CD4-positive, alpha-beta memory T cell (primary cell): ENCODE measurements at regions not wholly inside any gene's neighbourhood (a gene's known extent, or its start where the extent isn't known, plus 50 kb on each side); places are given as distances from the start of the nearest gene placed in this dataset.

Source experiments
- CTCF ChIA-PET: fragments of 350-600 bp; sonication (Branson Sonifier 250); formaldehyde crosslinking; loops from one replicate; lab custom pipeline; 2021; ENCODE audit warnings: inconsistent platforms; ENCODE audit not compliant: partially characterized antibody; lab: Charles Lee
- POLR2A ChIA-PET: fragments of 350-600 bp; sonication (Branson Sonifier 250); formaldehyde crosslinking; loops from one replicate; lab custom pipeline; 2021; ENCODE audit not compliant: partially characterized antibody; lab: Charles Lee
- DNase-seq, 5 donors: peaks; one replicate each; pipeline versions ENCODE4 v3.0.0 to v3.0.0-alpha.2; 2020 to 2022; ENCODE audit warnings: mixed read lengths in 1 of 5
- H3K27ac ChIP-seq: one replicate; pipeline ENCODE4 v1.7.0; 2013; ENCODE audit warnings: low read depth, low read length
- H3K27me3 ChIP-seq: 2 replicates; pipeline ENCODE4 v1.7.0; 2013; ENCODE audit warnings: mild to moderate bottlenecking, low read length, moderate library complexity; ENCODE audit not compliant: insufficient read depth
- H3K36me3 ChIP-seq: 2 replicates; pipeline ENCODE4 v1.7.0; 2013; ENCODE audit warnings: mild to moderate bottlenecking, low read length, moderate library complexity; ENCODE audit not compliant: insufficient read depth
- H3K4me1 ChIP-seq: 2 replicates; pipeline ENCODE4 v1.7.0; 2013; ENCODE audit warnings: mild to moderate bottlenecking, low read length, moderate library complexity; ENCODE audit not compliant: insufficient read depth
- H3K4me3 ChIP-seq, 2 donors: one replicate each; pipeline ENCODE4 v1.7.0; 2013; ENCODE audit warnings: low read length in 2 of 2, mild to moderate bottlenecking in 1 of 2
- H3K9me3 ChIP-seq, 2 donors: one replicate each; pipeline ENCODE4 v1.7.0; 2013; ENCODE audit warnings: low read length in 2 of 2, control low read depth in 1 of 2; ENCODE audit not compliant: control insufficient read depth in 1 of 2
- H3K27ac Mint-ChIP-seq, 7 donors: one replicate each; pipeline ENCODE4 v1.8.0; 2020 to 2021; ENCODE audit warnings: mixed read lengths in 7 of 7, mild to moderate bottlenecking in 6 of 7, inconsistent platforms in 3 of 7, moderate library complexity in 3 of 7
- H3K27me3 Mint-ChIP-seq, 2 donors: one replicate each; pipeline ENCODE4 v1.8.0; 2020 to 2021; ENCODE audit warnings: mixed read lengths in 2 of 2
- H3K36me3 Mint-ChIP-seq, 2 donors: one replicate each; pipeline ENCODE4 v1.8.0; 2020 to 2021; ENCODE audit warnings: mixed read lengths in 2 of 2, inconsistent platforms in 1 of 2, mild to moderate bottlenecking in 1 of 2
- H3K4me1 Mint-ChIP-seq, 4 donors: one replicate each; pipeline ENCODE4 v1.8.0; 2020 to 2021; ENCODE audit warnings: mixed read lengths in 4 of 4, mild to moderate bottlenecking in 1 of 4
- H3K4me3 Mint-ChIP-seq, 8 donors: one replicate each; pipeline ENCODE4 v1.8.0; 2020 to 2021; ENCODE audit warnings: mixed read lengths in 8 of 8, mild to moderate bottlenecking in 7 of 8, moderate library complexity in 6 of 8, inconsistent platforms in 3 of 8
- H3K9me3 Mint-ChIP-seq, 8 donors: one replicate each; pipeline ENCODE4 v1.8.0; 2020 to 2021; ENCODE audit warnings: mixed read lengths in 8 of 8, mild to moderate bottlenecking in 5 of 8, inconsistent platforms in 3 of 8, moderate library complexity in 1 of 8
- intact Hi-C: fragments of 100-400 bp; cut with micrococcal nuclease; formaldehyde crosslinking; loops from one replicate; pipeline ENCODE4 v1.15.1; 2023

GRCh38 chr21:26739189-26739588 lies 106.0 kb downstream of the ADAMTS1 start:
- Histone ChIP-seq H3K9me3 (no peaks in the 10 kb centered on the region), H3K4me3 (no peak overlapping the region), H3K27me3 (no peaks in the 10 kb centered on the region), H3K27ac (no peak overlapping the region), H3K36me3 (no peaks in the 10 kb centered on the region), H3K4me1 (no peaks in the 10 kb centered on the region)
- H3K9me3 Mint-ChIP-seq: no peaks in the 10 kb centered on the region
- intact Hi-C loops: no loop called here
- no peaks in the 10 kb centered on the region for H3K36me3 Mint-ChIP-seq
- POLR2A ChIA-PET: no interaction called here
- CTCF ChIA-PET: no interaction called here
- H3K27ac Mint-ChIP-seq: no peak overlapping the region
- peaks cover 3 to 4% of the 10 kb centered on the region in 2 donors for H3K27me3 Mint-ChIP-seq
- H3K4me1 Mint-ChIP-seq: no peaks in the 10 kb centered on the region
- no peak for DNase-seq
- H3K4me3 Mint-ChIP-seq: no peak overlapping the region

DNA sequence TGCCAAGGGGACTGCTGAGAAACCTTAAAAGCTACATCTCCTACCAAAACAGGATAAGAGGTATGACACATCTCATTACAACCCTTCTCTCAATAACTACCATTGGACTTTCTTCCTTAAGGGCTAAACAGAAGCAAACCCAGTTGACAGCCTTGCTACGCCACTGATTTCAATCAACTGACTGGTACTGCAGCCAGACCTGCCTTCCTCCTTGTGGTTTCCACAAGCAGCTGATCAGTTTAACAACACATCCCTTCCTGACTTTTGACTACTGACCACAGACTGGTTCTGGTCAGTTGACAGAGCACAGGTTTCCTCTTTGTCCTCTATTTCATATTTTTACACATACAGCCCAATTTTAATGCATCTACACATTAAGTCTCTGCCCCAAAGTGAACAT lies 108.8 kb downstream of the ADAMTS1 start:
- no peaks in the 10 kb centered on the region for H3K4me1 ChIP-seq
- ChIA-PET POLR2A (no interaction called here), CTCF (interaction anchor here (0.8 kb wide), 1 partner anchor 19 kb away, joined by 3 read pairs; no protein-coding TSS in a partner anchor)
- H3K27ac ChIP-seq: no peak overlapping the region
- no peaks in the 10 kb centered on the region for H3K27me3 ChIP-seq
- no peak overlapping the region for H3K4me3 ChIP-seq
- H3K36me3 Mint-ChIP-seq: no peaks in the 10 kb centered on the region
- intact Hi-C loops: no loop called here
- DNase-seq: no peak
- no peaks in the 10 kb centered on the region for H3K9me3 Mint-ChIP-seq
- H3K4me3 Mint-ChIP-seq: no peak overlapping the region
- H3K4me1 Mint-ChIP-seq: no peaks in the 10 kb centered on the region
- H3K9me3 ChIP-seq: no peaks in the 10 kb centered on the region
- no peak overlapping the region for H3K27ac Mint-ChIP-seq
- no peaks in the 10 kb centered on the region for H3K36me3 ChIP-seq
- peaks cover 0 to 4% of the 10 kb centered on the region in 2 donors for H3K27me3 Mint-ChIP-seq

- CTCF ChIA-PET: interaction anchor here (1.0 kb wide), 1 partner anchor 15 kb away, joined by 3 read pairs; no protein-coding TSS in a partner anchor
- Mint-ChIP-seq H3K9me3 (peaks cover 0 to 5% (median 0%) of the 10 kb centered on the region in 8 donors), H3K27ac (no peak overlapping the region), H3K27me3 (peaks cover 2 to 4% of the 10 kb centered on the region in 2 donors), H3K4me1 (no peaks in the 10 kb centered on the region), H3K4me3 (no peak overlapping the region), H3K36me3 (no peaks in the 10 kb centered on the region)
- Histone ChIP-seq H3K9me3 (no peaks in the 10 kb centered on the region), H3K4me3 (no peak overlapping the region), H3K27me3 (no peaks in the 10 kb centered on the region), H3K4me1 (no peaks in the 10 kb centered on the region), H3K27ac (no peak overlapping the region), H3K36me3 (no peaks in the 10 kb centered on the region)
- POLR2A ChIA-PET: no interaction called here
- intact Hi-C loops: no loop called here
- DNase-seq: no peak
Measured at GRCh38 chr21:26732432-26733221, 112.6 kb downstream of the ADAMTS1 start.

DNA sequence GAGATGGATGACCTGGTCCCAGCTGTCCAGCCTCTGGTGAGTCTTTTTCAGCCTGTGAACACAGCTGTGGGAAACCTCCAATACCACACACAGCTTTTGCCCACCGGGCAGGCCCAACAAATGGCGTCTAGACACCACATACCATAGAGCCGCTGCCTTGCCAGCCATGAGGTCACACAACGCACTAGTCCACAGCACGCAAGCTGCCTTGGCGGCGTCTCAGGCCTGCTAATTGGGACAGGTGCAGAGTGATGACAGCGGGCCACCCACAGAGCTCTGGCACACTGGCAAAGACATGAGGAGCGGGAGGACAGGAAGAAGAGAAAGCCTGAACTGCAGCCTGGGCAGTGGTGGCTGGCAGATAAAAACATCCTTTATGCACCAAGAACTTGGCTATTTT lies 125.5 kb downstream of the ADAMTS1 start:
- Mint-ChIP-seq H3K9me3 (no peaks in the 10 kb centered on the region), H3K27me3 (no peaks in the 10 kb centered on the region), H3K4me1 (peaks cover 0 to 4% (median under 1%) of the 10 kb centered on the region in 4 donors), H3K27ac (no peak overlapping the region), H3K36me3 (no peaks in the 10 kb centered on the region), H3K4me3 (no peak overlapping the region)
- no peaks in the 10 kb centered on the region for H3K36me3 ChIP-seq
- POLR2A ChIA-PET: no interaction called here
- H3K4me1 ChIP-seq: no peaks in the 10 kb centered on the region
- H3K27me3 ChIP-seq: no peaks in the 10 kb centered on the region
- no peak overlapping the region for H3K4me3 ChIP-seq
- H3K27ac ChIP-seq: no peak overlapping the region
- intact Hi-C loops: no loop called here
- DNase-seq: no peak
- CTCF ChIA-PET: interaction anchor here (0.7 kb wide), 1 partner anchor 55 kb away, joined by 3 read pairs; no protein-coding TSS in a partner anchor
- H3K9me3 ChIP-seq: no peaks in the 10 kb centered on the region

DNA sequence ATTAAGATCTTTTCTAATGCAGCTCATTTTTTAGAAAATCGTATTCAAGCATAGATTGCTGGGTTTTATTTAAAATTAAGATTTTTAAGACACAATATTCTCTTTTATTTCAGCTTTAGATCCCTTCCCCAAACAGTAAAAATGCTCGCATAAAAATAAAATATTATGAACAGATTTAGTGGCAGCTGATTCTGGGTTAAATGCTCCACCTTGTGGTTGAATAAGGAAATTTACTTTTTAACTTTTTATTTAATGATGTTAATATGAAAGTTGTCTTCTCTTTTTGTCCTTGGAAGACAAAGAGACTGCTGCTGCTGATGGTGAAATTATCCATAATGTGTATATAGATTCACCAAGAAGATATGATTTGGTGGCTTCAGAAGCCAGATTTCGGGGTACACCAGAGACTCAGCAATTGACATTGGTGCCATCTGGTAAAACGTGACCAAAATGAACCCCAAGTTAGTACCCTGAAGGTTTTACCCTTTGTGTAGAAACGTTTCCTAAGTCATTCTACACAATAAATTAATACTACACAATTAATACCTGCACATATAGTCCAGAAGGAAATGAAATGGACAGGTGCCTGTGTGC lies 128.0 kb downstream of the ADAMTS1 start:
- Histone ChIP-seq H3K27ac (no peak overlapping the region), H3K4me3 (no peak overlapping the region), H3K27me3 (no peaks in the 10 kb centered on the region), H3K4me1 (no peaks in the 10 kb centered on the region), H3K9me3 (no peaks in the 10 kb centered on the region), H3K36me3 (no peaks in the 10 kb centered on the region)
- DNase-seq: peak in 2 of 5 donors; percentile 17 to 18
- no peaks in the 10 kb centered on the region for H3K27me3 Mint-ChIP-seq
- H3K27ac Mint-ChIP-seq: no peak overlapping the region
- no peak overlapping the region for H3K4me3 Mint-ChIP-seq
- no peaks in the 10 kb centered on the region for H3K36me3 Mint-ChIP-seq
- POLR2A ChIA-PET: no interaction called here
- H3K4me1 Mint-ChIP-seq: peaks cover 0 to 4% (median under 1%) of the 10 kb centered on the region in 4 donors
- no peaks in the 10 kb centered on the region for H3K9me3 Mint-ChIP-seq
- intact Hi-C loops: loop anchor here (1.0 kb wide), 1 partner anchor 836 kb away; no protein-coding TSS in a partner anchor
- CTCF ChIA-PET: interaction anchor here (0.8 to 1.9 kb wide), 7 partner anchors 9 to 836 kb away, joined by 3 to 9 read pairs (median 3); no protein-coding TSS in a partner anchor

DNA sequence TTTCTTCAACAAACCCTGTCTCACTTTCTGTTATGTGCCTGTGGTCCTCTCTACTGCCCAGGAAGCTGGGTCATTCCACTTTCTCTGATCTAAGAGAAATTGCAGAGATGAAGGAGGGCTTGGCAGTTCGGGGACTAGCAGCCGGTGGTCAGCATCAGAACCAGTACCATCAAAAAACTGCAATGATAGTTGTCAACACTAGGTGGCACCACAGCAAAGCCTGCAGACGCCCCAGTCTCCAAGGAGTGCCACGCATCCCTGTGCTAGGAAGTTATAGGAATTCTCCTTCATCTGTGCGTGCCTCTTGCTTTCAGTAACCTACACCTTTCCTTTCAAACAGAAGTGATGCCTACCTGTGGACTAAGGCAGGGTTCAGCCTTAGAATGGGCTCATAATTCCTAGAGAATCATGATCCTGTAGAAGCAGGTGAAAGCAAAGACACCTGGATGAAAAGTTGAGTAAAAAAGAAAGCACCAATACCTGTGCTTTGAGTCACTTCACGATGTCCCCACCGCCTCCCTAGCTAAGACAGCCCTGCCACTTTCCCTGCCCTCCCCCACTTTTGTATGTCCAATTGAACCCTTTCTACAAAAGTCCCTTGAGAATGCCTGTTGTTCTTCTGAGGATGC lies 129.2 kb downstream of the ADAMTS1 start:
- no peaks in the 10 kb centered on the region for H3K27me3 Mint-ChIP-seq
- POLR2A ChIA-PET: no interaction called here
- H3K9me3 ChIP-seq: no peaks in the 10 kb centered on the region
- H3K36me3 Mint-ChIP-seq: no peaks in the 10 kb centered on the region
- intact Hi-C loops: no loop called here
- no peak overlapping the region for H3K27ac ChIP-seq
- no peak overlapping the region for H3K4me3 ChIP-seq
- no peaks in the 10 kb centered on the region for H3K4me1 ChIP-seq
- H3K9me3 Mint-ChIP-seq: no peaks in the 10 kb centered on the region
- H3K27ac Mint-ChIP-seq: no peak overlapping the region
- no peaks in the 10 kb centered on the region for H3K27me3 ChIP-seq
- CTCF ChIA-PET: no interaction called here
- H3K4me1 Mint-ChIP-seq: peaks cover 0 to 4% (median under 1%) of the 10 kb centered on the region in 4 donors
- no peaks in the 10 kb centered on the region for H3K36me3 ChIP-seq
- peak in 3 of 5 donors; percentile 9 to 37 (median 24) for DNase-seq
- no peak overlapping the region for H3K4me3 Mint-ChIP-seq

DNA sequence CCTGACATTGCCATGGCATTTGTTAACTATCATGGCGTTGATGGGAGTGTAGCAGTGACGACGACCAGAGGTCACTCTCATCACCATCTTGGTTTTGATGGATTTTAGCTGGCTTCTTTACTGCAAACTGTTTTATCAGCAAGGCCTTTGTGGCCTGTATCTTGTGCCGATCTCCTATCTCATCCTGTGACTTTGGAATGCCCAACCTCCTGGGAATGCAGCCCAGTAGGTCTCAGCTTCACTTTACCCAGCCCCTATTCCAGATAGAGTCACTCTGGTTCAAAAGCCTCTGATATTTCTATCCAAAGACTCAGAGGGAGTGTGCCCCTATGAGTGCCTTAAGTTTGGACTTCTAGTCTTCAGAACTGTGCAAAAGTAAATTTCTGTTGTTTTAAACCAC lies 130.1 kb downstream of the ADAMTS1 start:
- DNase-seq: no peak
- H3K27me3 Mint-ChIP-seq: no peaks in the 10 kb centered on the region
- H3K9me3 ChIP-seq: no peaks in the 10 kb centered on the region
- POLR2A ChIA-PET: no interaction called here
- H3K36me3 ChIP-seq: no peaks in the 10 kb centered on the region
- peaks cover 0 to 4% (median under 1%) of the 10 kb centered on the region in 4 donors for H3K4me1 Mint-ChIP-seq
- no peak overlapping the region for H3K27ac Mint-ChIP-seq
- no peak overlapping the region for H3K4me3 ChIP-seq
- H3K27ac ChIP-seq: no peak overlapping the region
- no peaks in the 10 kb centered on the region for H3K36me3 Mint-ChIP-seq
- H3K4me1 ChIP-seq: no peaks in the 10 kb centered on the region
- no peaks in the 10 kb centered on the region for H3K9me3 Mint-ChIP-seq
- H3K4me3 Mint-ChIP-seq: no peak overlapping the region
- no peaks in the 10 kb centered on the region for H3K27me3 ChIP-seq
- intact Hi-C loops: no loop called here
- CTCF ChIA-PET: no interaction called here
